H1 (cell line): ENCODE measurements at regions not wholly inside any gene's neighbourhood (a gene's known extent, or its start where the extent isn't known, plus 50 kb on each side); places are given as distances from the start of the nearest gene placed in this dataset.

ENCODE experiments used
- CTCF ChIP-seq, 3 experiments: IDR thresholded peaks; 1 replicate in 2 of 3; 2 replicates in 1 of 3; pipeline versions ENCODE4 v1.5.1 to v1.6.1; 2011; ENCODE audit warnings: low read length in 3 of 3, mild to moderate bottlenecking in 3 of 3, inconsistent platforms in 2 of 3, low read depth in 1 of 3, moderate library complexity in 1 of 3; ENCODE audit not compliant: insufficient read depth in 1 of 3; ENCODE audit errors: control extremely low read depth in 1 of 3
- POLR2A ChIP-seq, 2 experiments: IDR thresholded peaks; 1 replicate in 1 of 2; 2 replicates in 1 of 2; pipeline ENCODE4 v1.6.1; 2011; ENCODE audit warnings: low read depth in 2 of 2, low read length in 2 of 2, mild to moderate bottlenecking in 2 of 2; ENCODE audit errors: control extremely low read depth in 1 of 2
- POLR2AphosphoS5 ChIP-seq: IDR thresholded peaks from 2 replicates; pipeline ENCODE4 v1.6.1; 2011; ENCODE audit warnings: low read depth, low read length
- RAD21 ChIP-seq, 2 experiments: IDR thresholded peaks in 1 of 2; conservative IDR thresholded peaks in 1 of 2; 2 replicates each; pipeline ENCODE4 v1.6.1; 2011; ENCODE audit warnings: low read depth in 2 of 2, low read length in 2 of 2, improper control_type of control experiment in 1 of 2, inconsistent platforms in 1 of 2, mild to moderate bottlenecking in 1 of 2, moderate library complexity in 1 of 2
- SP2 ChIP-seq: IDR thresholded peaks from 2 replicates; pipeline ENCODE4 v1.6.1; 2012; ENCODE audit warnings: mild to moderate bottlenecking, low read length, inconsistent platforms
- SRF ChIP-seq: IDR thresholded peaks from 2 replicates; pipeline ENCODE4 v1.6.1; 2011; ENCODE audit warnings: mild to moderate bottlenecking, low read depth, low read length, moderate library complexity
- SUZ12 ChIP-seq: fragments of 200-600 bp; sonication (generic); IDR thresholded peaks from 2 replicates; pipeline ENCODE4 v1.6.1; 2012; ENCODE audit warnings: mild to moderate bottlenecking, inconsistent platforms, low read length, moderate library complexity, mixed read lengths
- TBP ChIP-seq: IDR thresholded peaks from 2 replicates; pipeline ENCODE4 v1.6.1; 2011; ENCODE audit warnings: low read depth, low read length, improper control_type of control experiment
- TEAD4 ChIP-seq: IDR thresholded peaks from 2 replicates; pipeline ENCODE4 v1.6.1; 2012; ENCODE audit warnings: low read depth, low read length, inconsistent platforms, mixed read lengths
- YY1 ChIP-seq: IDR thresholded peaks from 2 replicates; pipeline ENCODE4 v1.6.1; 2011; ENCODE audit warnings: low read depth, mild to moderate bottlenecking, low read length
- ZNF274 ChIP-seq: IDR thresholded peaks from 2 replicates; pipeline ENCODE4 v1.7.0; 2012; ENCODE audit warnings: low read length, borderline replicate concordance; ENCODE audit errors: extremely low read depth

- no peak for TF ChIP-seq POLR2AphosphoS5
- TF ChIP-seq CTCF (IDR thresholded peaks at IDR 0.05; ENCODE audit: control extremely low read depth in 1 of 3, insufficient read depth in 1 of 3, low read depth in 1 of 3, low read length in 3 of 3): no peak
- TF ChIP-seq SUZ12: no peak
- no peak for TF ChIP-seq POLR2A (IDR thresholded peaks at IDR 0.05; ENCODE audit: control extremely low read depth in 1 of 2, low read depth in 2 of 2, low read length in 2 of 2)
- no peak for TF ChIP-seq RAD21 (IDR thresholded peaks at IDR 0.05 in 1 of 2, conservative IDR thresholded peaks at IDR 0.05 in 1 of 2; ENCODE audit: low read depth in 2 of 2, low read length in 2 of 2)
- no peak for TF ChIP-seq YY1
- no peak for TF ChIP-seq SP2
- no peak for TF ChIP-seq SRF
- TF ChIP-seq TEAD4: no peak
- TF ChIP-seq TBP: no peak
- no peak for TF ChIP-seq ZNF274
These were observed 82.9 kb upstream of the SETBP1 start for GRCh38 chr18:44597797-44598196.
